Naive thymus-derived CD4-positive, alpha-beta T cell (primary cell): ENCODE measurements at regions not wholly inside any gene's neighbourhood (a gene's known extent, or its start where the extent isn't known, plus 50 kb on each side); places are given as distances from the start of the nearest gene placed in this dataset.

Experiments used
- ATAC-seq: fragments of 150-1000 bp; cut with Tn5 transposase; 2 replicates; pipeline ENCODE4 v1.10.0; 2021; ENCODE audit warnings: mild to moderate bottlenecking, moderate library complexity
- CTCF ChIA-PET: fragments of 350-600 bp; sonication (Branson Sonifier 250); formaldehyde crosslinking; loops from one replicate; lab custom pipeline; 2021; ENCODE audit warnings: antibody characterized with exemption; lab: Charles Lee
- POLR2A ChIA-PET: fragments of 350-600 bp; sonication (Branson Sonifier 250); formaldehyde crosslinking; loops from one replicate; lab custom pipeline; 2021; ENCODE audit warnings: antibody characterized with exemption, inconsistent platforms; lab: Charles Lee
- DNase-seq, 9 donors: peaks; one replicate each; pipeline versions ENCODE4 v3.0.0 to v3.0.0-alpha.2; 2020 to 2022; ENCODE audit warnings: mixed read lengths in 1 of 9
- H3K27ac ChIP-seq: one replicate; pipeline ENCODE4 v1.7.0; 2013; ENCODE audit warnings: mild to moderate bottlenecking, low read depth, low read length, moderate library complexity
- H3K27me3 ChIP-seq, 2 donors: one replicate each; pipeline ENCODE4 v1.7.0; 2013; ENCODE audit warnings: low read length in 2 of 2, mild to moderate bottlenecking in 2 of 2, moderate library complexity in 2 of 2; ENCODE audit not compliant: control insufficient read depth in 2 of 2, insufficient read depth in 2 of 2
- H3K36me3 ChIP-seq, 3 experiments: 1 replicate in 2 of 3; 2 replicates in 1 of 3; pipeline ENCODE4 v1.7.0; 2013; ENCODE audit warnings: low read length in 3 of 3, mild to moderate bottlenecking in 3 of 3, moderate library complexity in 1 of 3; ENCODE audit not compliant: insufficient read depth in 3 of 3, control insufficient read depth in 2 of 3
- H3K4me1 ChIP-seq, 2 donors: one replicate each; pipeline ENCODE4 v1.7.0; 2013; ENCODE audit warnings: low read length in 2 of 2, mild to moderate bottlenecking in 2 of 2, moderate library complexity in 1 of 2; ENCODE audit not compliant: control insufficient read depth in 2 of 2, insufficient read depth in 2 of 2
- H3K4me3 ChIP-seq: 2 replicates; pipeline ENCODE4 v1.7.0; 2013; ENCODE audit warnings: mild to moderate bottlenecking, low read length
- H3K9me3 ChIP-seq, 3 experiments: 1 replicate in 2 of 3; 2 replicates in 1 of 3; pipeline ENCODE4 v1.7.0; 2013; ENCODE audit warnings: low read length in 3 of 3; ENCODE audit not compliant: control insufficient read depth in 2 of 3
- H3K27ac Mint-ChIP-seq, 9 donors: one replicate each; pipeline ENCODE4 v1.8.0; 2020 to 2022; ENCODE audit warnings: mixed read lengths in 9 of 9, mild to moderate bottlenecking in 8 of 9, moderate library complexity in 5 of 9, inconsistent platforms in 2 of 9
- H3K27me3 Mint-ChIP-seq, 5 donors: one replicate each; pipeline ENCODE4 v1.8.0; 2021 to 2022; ENCODE audit warnings: mixed read lengths in 5 of 5, mild to moderate bottlenecking in 1 of 5
- H3K36me3 Mint-ChIP-seq, 5 donors: one replicate each; pipeline ENCODE4 v1.8.0; 2020 to 2022; ENCODE audit warnings: mixed read lengths in 5 of 5, mild to moderate bottlenecking in 3 of 5, inconsistent platforms in 1 of 5
- H3K4me1 Mint-ChIP-seq, 7 donors: one replicate each; pipeline ENCODE4 v1.8.0; 2020 to 2022; ENCODE audit warnings: mixed read lengths in 7 of 7, mild to moderate bottlenecking in 3 of 7, inconsistent platforms in 1 of 7
- H3K4me3 Mint-ChIP-seq, 10 donors: one replicate each; pipeline ENCODE4 v1.8.0; 2020 to 2022; ENCODE audit warnings: mild to moderate bottlenecking in 10 of 10, mixed read lengths in 10 of 10, moderate library complexity in 6 of 10, inconsistent platforms in 2 of 10
- H3K9me3 Mint-ChIP-seq, 11 donors: one replicate each; pipeline ENCODE4 v1.8.0; 2020 to 2022; ENCODE audit warnings: mixed read lengths in 11 of 11, mild to moderate bottlenecking in 4 of 11, inconsistent platforms in 1 of 11, moderate library complexity in 1 of 11
- intact Hi-C, 2 donors: fragments of 100-400 bp; cut with micrococcal nuclease; formaldehyde crosslinking; loops; one replicate each; pipeline ENCODE4 v1.15.1; 2023

- no peak overlapping the region for H3K27ac ChIP-seq
- Mint-ChIP-seq H3K4me1 (no peaks in the 10 kb centered on the region), H3K27ac (no peak overlapping the region), H3K4me3 (no peak overlapping the region), H3K36me3 (no peaks in the 10 kb centered on the region), H3K27me3 (peaks cover 0 to 6% (median 0%) of the 10 kb centered on the region in 5 donors), H3K9me3 (peaks cover 0 to 12% (median 0%) of the 10 kb centered on the region in 11 donors)
- H3K4me3 ChIP-seq: no peak overlapping the region
- H3K36me3 ChIP-seq: no peaks in the 10 kb centered on the region
- ChIA-PET CTCF (no interaction called here), POLR2A (no interaction called here)
- no peaks in the 10 kb centered on the region for H3K9me3 ChIP-seq
- no peaks in the 10 kb centered on the region for H3K4me1 ChIP-seq
- DNase-seq (no peak), ATAC-seq (no peak)
- intact Hi-C loops: no loop called here
- no peaks in the 10 kb centered on the region for H3K27me3 ChIP-seq
These were observed 505.6 kb downstream of the STIM2 start for GRCh38 chr4:27366104-27366823.

GRCh38 chr4:27368781-27369180, 508.1 kb downstream of the STIM2 start:
- H3K27me3 Mint-ChIP-seq: peaks cover 0 to 4% (median 0%) of the 10 kb centered on the region in 5 donors
- no peaks in the 10 kb centered on the region for H3K36me3 ChIP-seq
- no peak overlapping the region for H3K4me3 ChIP-seq
- H3K4me1 ChIP-seq: no peaks in the 10 kb centered on the region
- peaks cover 0 to 16% (median 2%) of the 10 kb centered on the region in 11 donors for H3K9me3 Mint-ChIP-seq
- H3K27ac ChIP-seq: no peak overlapping the region
- CTCF ChIA-PET: no interaction called here
- H3K27me3 ChIP-seq: no peaks in the 10 kb centered on the region
- POLR2A ChIA-PET: no interaction called here
- DNase-seq: no peak
- intact Hi-C loops: no loop called here
- no peak for ATAC-seq
- no peak overlapping the region for H3K27ac Mint-ChIP-seq
- H3K4me1 Mint-ChIP-seq: no peaks in the 10 kb centered on the region
- H3K9me3 ChIP-seq: no peaks in the 10 kb centered on the region
- H3K36me3 Mint-ChIP-seq: no peaks in the 10 kb centered on the region
- no peak overlapping the region for H3K4me3 Mint-ChIP-seq

GRCh38 chr4:27381815-27382214, 521.2 kb downstream of the STIM2 start:
- Mint-ChIP-seq H3K36me3 (peaks cover 0 to 4% (median 3%) of the 10 kb centered on the region in 5 donors), H3K4me1 (no peaks in the 10 kb centered on the region), H3K27me3 (peaks cover 0 to 2% (median 0%) of the 10 kb centered on the region in 5 donors), H3K4me3 (no peak overlapping the region), H3K9me3 (peaks cover 0 to 23% (median 7%) of the 10 kb centered on the region in 11 donors), H3K27ac (no peak overlapping the region)
- Histone ChIP-seq H3K27ac (no peak overlapping the region), H3K36me3 (no peaks in the 10 kb centered on the region), H3K9me3 (no peaks in the 10 kb centered on the region), H3K4me1 (no peaks in the 10 kb centered on the region), H3K4me3 (no peak overlapping the region), H3K27me3 (no peaks in the 10 kb centered on the region)
- DNase-seq (no peak), ATAC-seq (no peak)
- POLR2A ChIA-PET: no interaction called here
- intact Hi-C loops: no loop called here
- CTCF ChIA-PET: no interaction called here

DNA sequence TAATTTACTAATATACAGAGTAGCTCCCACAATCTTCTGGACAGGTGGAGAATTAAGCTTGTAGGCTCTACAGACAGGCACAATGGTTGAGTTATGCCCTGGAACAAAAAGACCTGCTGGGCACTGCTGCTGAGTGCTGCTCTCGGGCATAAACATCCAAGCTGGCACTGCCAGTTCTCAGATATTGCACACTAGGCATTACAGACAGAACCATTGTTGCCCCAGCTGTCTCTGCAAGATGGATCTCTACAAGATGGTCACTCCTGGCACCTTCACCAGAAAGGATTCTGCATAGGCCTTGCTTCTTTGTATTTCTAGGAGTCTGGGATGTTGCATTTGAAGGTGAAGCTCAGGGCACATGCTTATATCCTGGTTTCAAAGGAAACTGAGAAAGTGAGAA, 527.1 kb downstream of the STIM2 start:
- no peaks in the 10 kb centered on the region for H3K4me1 ChIP-seq
- H3K36me3 Mint-ChIP-seq: peaks cover 0 to 4% (median 0%) of the 10 kb centered on the region in 5 donors
- H3K36me3 ChIP-seq: no peaks in the 10 kb centered on the region
- ChIA-PET POLR2A (no interaction called here), CTCF (interaction anchor here (0.6 kb wide), 1 partner anchor 1320 kb away, joined by 4 read pairs; no protein-coding TSS in a partner anchor)
- no peak overlapping the region for H3K27ac ChIP-seq
- peaks cover 0 to 2% (median 0%) of the 10 kb centered on the region in 5 donors for H3K27me3 Mint-ChIP-seq
- peaks cover 0 to 8% (median 3%) of the 10 kb centered on the region in 11 donors for H3K9me3 Mint-ChIP-seq
- no peak overlapping the region for H3K4me3 ChIP-seq
- DNase-seq (no peak), ATAC-seq (no peak)
- no peak overlapping the region for H3K4me3 Mint-ChIP-seq
- no peaks in the 10 kb centered on the region for H3K4me1 Mint-ChIP-seq
- H3K27ac Mint-ChIP-seq: no peak overlapping the region
- H3K9me3 ChIP-seq: no peaks in the 10 kb centered on the region
- H3K27me3 ChIP-seq: no peaks in the 10 kb centered on the region
- intact Hi-C loops: no loop called here

GRCh38 chr4:27397886-27398285, 537.2 kb downstream of the STIM2 start:
- POLR2A ChIA-PET: no interaction called here

DNA sequence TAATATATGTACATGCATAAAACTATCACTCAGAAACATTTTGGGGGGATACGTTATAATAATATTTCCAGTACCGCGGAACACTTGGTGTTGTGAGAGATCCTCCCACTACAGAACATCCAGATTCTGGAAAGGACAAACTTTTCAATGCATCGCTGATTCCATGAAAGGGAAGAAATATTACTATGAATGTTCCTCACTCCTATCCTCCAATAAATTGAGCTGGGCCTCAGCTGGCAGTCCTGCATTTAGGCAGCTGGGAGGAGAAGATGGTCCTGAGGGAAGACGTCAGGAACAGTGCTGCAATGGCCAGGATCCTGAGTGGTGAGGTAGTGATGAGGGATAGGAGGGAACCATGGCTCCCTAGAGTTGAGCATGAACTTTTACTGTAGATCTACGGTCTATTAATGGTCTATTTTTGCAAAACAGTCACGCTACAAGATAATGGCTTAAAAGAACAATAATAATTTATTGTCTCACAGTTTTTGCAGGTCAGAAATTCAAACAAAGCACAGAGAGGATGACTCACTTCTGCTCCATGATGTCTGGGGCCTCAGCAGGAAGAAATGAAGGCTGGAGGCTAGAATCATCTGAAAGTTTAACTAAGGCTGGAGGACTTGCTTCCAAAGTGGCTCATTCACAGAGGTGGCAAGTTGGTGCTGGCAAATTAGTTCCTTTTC, 538.1 kb downstream of the STIM2 start:
- Histone ChIP-seq H3K36me3 (no peaks in the 10 kb centered on the region), H3K4me1 (no peaks in the 10 kb centered on the region), H3K4me3 (no peak overlapping the region), H3K27ac (no peak overlapping the region), H3K9me3 (no peaks in the 10 kb centered on the region), H3K27me3 (no peaks in the 10 kb centered on the region)
- CTCF ChIA-PET: no interaction called here
- Mint-ChIP-seq H3K27ac (no peak overlapping the region), H3K9me3 (peaks cover 2 to 18% (median 8%) of the 10 kb centered on the region in 11 donors), H3K4me3 (no peak overlapping the region), H3K4me1 (no peaks in the 10 kb centered on the region), H3K27me3 (no peaks in the 10 kb centered on the region), H3K36me3 (no peaks in the 10 kb centered on the region)
- intact Hi-C loops: no loop called here
- ATAC-seq: no peak
- POLR2A ChIA-PET: no interaction called here
- no peak for DNase-seq

More at GRCh38 chr4:27397886-27398285, 537.2 kb downstream of the STIM2 start:
- no peaks in the 10 kb centered on the region for H3K9me3 ChIP-seq
- Mint-ChIP-seq H3K36me3 (no peaks in the 10 kb centered on the region), H3K9me3 (peaks cover 2 to 18% (median 8%) of the 10 kb centered on the region in 11 donors), H3K4me3 (no peak overlapping the region), H3K27me3 (no peaks in the 10 kb centered on the region), H3K27ac (no peak overlapping the region), H3K4me1 (no peaks in the 10 kb centered on the region)
- CTCF ChIA-PET: no interaction called here
- ATAC-seq (no peak), DNase-seq (no peak)
- H3K4me1 ChIP-seq: no peaks in the 10 kb centered on the region
- no peak overlapping the region for H3K27ac ChIP-seq
- intact Hi-C loops: no loop called here
- no peak overlapping the region for H3K4me3 ChIP-seq
- no peaks in the 10 kb centered on the region for H3K36me3 ChIP-seq
- no peaks in the 10 kb centered on the region for H3K27me3 ChIP-seq
